Lower lobe of right lung (tissue), 2 donors: ENCODE measurements at regions not wholly inside any gene's neighbourhood (a gene's known extent, or its start where the extent isn't known, plus 50 kb on each side); places are given as distances from the start of the nearest gene placed in this dataset.
A peak's percentile ranks its signal among the peaks of the same experiment; 100 is the strongest.

Experiments
- ATAC-seq, 2 donors: fragments of 200-7000 bp; cut with Tn5 transposase; one replicate each; pipeline ENCODE4 v1.9.1; 2020 to 2022; ENCODE audit warnings: mild to moderate bottlenecking in 2 of 2, moderate library complexity in 2 of 2
- DNase-seq: peaks from one replicate; pipeline ENCODE4 v3.0.0-alpha.2; 2020
- H3K27ac ChIP-seq: fragments of 200-600 bp; one replicate; pipeline ENCODE4 v1.8.0; 2022
- H3K27me3 ChIP-seq: fragments of 200-600 bp; one replicate; pipeline ENCODE4 v1.8.0; 2022; ENCODE audit warnings: low read depth
- H3K36me3 ChIP-seq: fragments of 200-600 bp; one replicate; pipeline ENCODE4 v1.8.0; 2022; ENCODE audit warnings: mild to moderate bottlenecking
- H3K4me1 ChIP-seq: fragments of 200-600 bp; one replicate; pipeline ENCODE4 v1.8.0; 2022
- H3K4me3 ChIP-seq: fragments of 200-600 bp; one replicate; pipeline ENCODE4 v1.8.0; 2022; ENCODE audit warnings: mild to moderate bottlenecking
- H3K9me3 ChIP-seq: fragments of 200-600 bp; one replicate; pipeline ENCODE4 v1.8.0; 2022
- intact Hi-C: fragments of 100-400 bp; cut with DNase I; formaldehyde crosslinking; loops from one replicate; pipeline ENCODE4 v1.11.0; 2022
- TF ChIP-seq, protein P1 (sequence below): fragments of 200-600 bp; IDR thresholded peaks from one replicate; pipeline ENCODE4 v1.8.0; 2022; ENCODE audit warnings: antibody characterized with exemption, mild to moderate bottlenecking
- donor health status: DM: no; HTN: yes; CAD: no; lungs with severe emphysema.

DNA sequence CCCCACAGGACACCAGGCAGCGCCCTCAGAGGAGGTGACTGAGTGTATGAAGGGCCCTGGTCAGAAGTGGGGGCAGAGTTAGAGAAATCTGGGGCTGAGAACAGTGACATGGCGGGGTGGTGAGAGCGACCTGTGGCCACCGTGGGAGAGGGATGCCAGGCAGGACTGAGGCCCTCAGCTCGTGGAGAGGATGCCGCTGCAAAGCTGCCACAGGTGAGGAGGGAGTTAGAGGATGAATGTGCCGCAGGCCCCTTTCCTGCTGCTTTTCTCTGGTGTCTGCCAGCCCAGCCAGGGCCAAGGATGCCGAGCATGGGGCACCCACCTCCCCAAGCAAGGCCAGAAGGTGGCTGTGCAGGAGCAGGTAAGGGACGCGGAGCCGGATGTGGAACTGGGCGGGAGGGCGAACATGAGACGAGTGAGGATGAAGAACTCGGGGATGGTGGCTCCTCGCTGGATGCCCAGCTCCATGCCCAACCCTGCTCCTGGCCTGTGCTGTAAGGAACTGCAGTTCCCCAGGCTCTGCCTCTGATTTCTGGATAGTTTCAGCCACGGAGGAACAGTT lies 269.2 kb upstream of the HDAC4 start:
- DNase-seq, result no peak
- H3K4me1 ChIP-seq, result no peaks in the 10 kb centered on the region
- no peak overlapping the region for H3K27ac ChIP-seq
- H3K36me3 ChIP-seq, result no peaks in the 10 kb centered on the region
- intact Hi-C loops, result no loop called here
- ATAC-seq, result peak in 1 of 2 donors; percentile 20
- H3K27me3 ChIP-seq, result no peaks in the 10 kb centered on the region
- no peak overlapping the region for H3K4me3 ChIP-seq
- H3K9me3 ChIP-seq, result no peaks in the 10 kb centered on the region
- TF ChIP-seq, protein P1, sequence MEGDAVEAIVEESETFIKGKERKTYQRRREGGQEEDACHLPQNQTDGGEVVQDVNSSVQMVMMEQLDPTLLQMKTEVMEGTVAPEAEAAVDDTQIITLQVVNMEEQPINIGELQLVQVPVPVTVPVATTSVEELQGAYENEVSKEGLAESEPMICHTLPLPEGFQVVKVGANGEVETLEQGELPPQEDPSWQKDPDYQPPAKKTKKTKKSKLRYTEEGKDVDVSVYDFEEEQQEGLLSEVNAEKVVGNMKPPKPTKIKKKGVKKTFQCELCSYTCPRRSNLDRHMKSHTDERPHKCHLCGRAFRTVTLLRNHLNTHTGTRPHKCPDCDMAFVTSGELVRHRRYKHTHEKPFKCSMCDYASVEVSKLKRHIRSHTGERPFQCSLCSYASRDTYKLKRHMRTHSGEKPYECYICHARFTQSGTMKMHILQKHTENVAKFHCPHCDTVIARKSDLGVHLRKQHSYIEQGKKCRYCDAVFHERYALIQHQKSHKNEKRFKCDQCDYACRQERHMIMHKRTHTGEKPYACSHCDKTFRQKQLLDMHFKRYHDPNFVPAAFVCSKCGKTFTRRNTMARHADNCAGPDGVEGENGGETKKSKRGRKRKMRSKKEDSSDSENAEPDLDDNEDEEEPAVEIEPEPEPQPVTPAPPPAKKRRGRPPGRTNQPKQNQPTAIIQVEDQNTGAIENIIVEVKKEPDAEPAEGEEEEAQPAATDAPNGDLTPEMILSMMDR, result no peak

- H3K27me3 ChIP-seq, result no peaks in the 10 kb centered on the region
- DNase-seq, result no peak
- H3K4me3 ChIP-seq, result no peak overlapping the region
- no peaks in the 10 kb centered on the region for H3K9me3 ChIP-seq
- intact Hi-C loops, result no loop called here
- no peak for ATAC-seq
- H3K27ac ChIP-seq, result no peak overlapping the region
- TF ChIP-seq, protein P1, result no peak
- no peaks in the 10 kb centered on the region for H3K36me3 ChIP-seq
- H3K4me1 ChIP-seq, result no peaks in the 10 kb centered on the region
These were observed 268.5 kb upstream of the HDAC4 start for GRCh38 chr2:239669181-239669898.

DNA sequence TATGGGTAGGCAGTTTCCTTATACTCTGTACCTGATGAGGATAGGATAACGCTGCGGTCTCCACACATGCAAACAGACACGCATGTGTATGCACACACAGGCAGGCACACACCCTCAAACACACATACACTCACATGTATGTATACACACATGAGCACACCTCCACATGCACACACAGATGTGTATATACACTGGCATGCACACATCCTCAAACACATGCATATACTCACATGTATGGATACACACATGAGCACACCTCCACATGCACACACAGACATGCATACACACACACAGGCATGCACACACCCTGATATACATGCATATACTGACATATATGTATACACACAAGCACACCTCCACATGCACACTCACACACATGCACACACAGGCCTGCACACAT lies 267.8 kb upstream of the HDAC4 start:
- TF ChIP-seq, protein P1, result no peak

GRCh38 chr2:239668042-239668441 lies 267.2 kb upstream of the HDAC4 start:
- TF ChIP-seq, protein P1, result no peak
- ATAC-seq, result no peak
- Histone ChIP-seq H3K36me3 (no peaks in the 10 kb centered on the region), H3K9me3 (no peaks in the 10 kb centered on the region), H3K27me3 (no peaks in the 10 kb centered on the region), H3K27ac (no peak overlapping the region), H3K4me1 (no peaks in the 10 kb centered on the region), H3K4me3 (no peak overlapping the region)
- no peak for DNase-seq
- intact Hi-C loops, result no loop called here

More for the DNA sequence above, 267.8 kb upstream of the HDAC4 start:
- Histone ChIP-seq H3K27me3 (no peaks in the 10 kb centered on the region), H3K9me3 (no peaks in the 10 kb centered on the region), H3K4me3 (no peak overlapping the region), H3K27ac (no peak overlapping the region), H3K4me1 (no peaks in the 10 kb centered on the region), H3K36me3 (no peaks in the 10 kb centered on the region)
- no peak for ATAC-seq
- no peak for DNase-seq
- intact Hi-C loops, result no loop called here

- DNase-seq (no peak), ATAC-seq (no peak)
- TF ChIP-seq, protein P1, result no peak
- H3K36me3 ChIP-seq, result no peaks in the 10 kb centered on the region
- H3K4me1 ChIP-seq, result no peaks in the 10 kb centered on the region
- no peaks in the 10 kb centered on the region for H3K9me3 ChIP-seq
- no peak overlapping the region for H3K27ac ChIP-seq
- intact Hi-C loops, result no loop called here
- H3K4me3 ChIP-seq, result no peak overlapping the region
- no peaks in the 10 kb centered on the region for H3K27me3 ChIP-seq
These were observed 266.7 kb upstream of the HDAC4 start for GRCh38 chr2:239667431-239667985.
